ENCODE measurements at regions not wholly inside any gene's neighbourhood (a gene's known extent, or its start where the extent isn't known, plus 50 kb on each side); places are given as distances from the start of the nearest gene placed in this dataset.

DNA sequence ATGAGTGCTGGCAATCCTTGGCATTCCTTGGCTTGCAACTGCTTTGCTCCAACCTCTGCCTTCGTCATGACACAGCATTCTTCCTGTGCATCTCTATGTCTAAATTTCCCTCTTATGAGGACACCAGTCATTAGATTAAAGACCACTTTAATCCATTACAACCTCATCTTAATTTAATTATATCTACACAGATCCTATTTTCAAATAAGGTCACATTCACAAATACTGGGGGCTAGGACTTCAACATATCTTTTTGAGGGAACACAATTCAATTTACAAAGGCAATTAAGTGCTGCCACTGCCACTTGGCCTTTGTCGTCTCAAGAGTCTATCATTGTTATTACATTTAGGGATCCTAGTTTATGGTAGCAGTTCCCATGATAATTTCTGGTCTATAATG, 163.7 kb upstream of the PPP1R2C start:
- no peak for TF ChIP-seq POLR2AphosphoS5 (IDR thresholded peaks at IDR 0.05; ENCODE audit: borderline replicate concordance, low read depth, low read length)
- no peak for TF ChIP-seq EZH2 (IDR thresholded peaks at IDR 0.05)

Data from SK-N-MC (cell line).